ENCODE measurements at regions not wholly inside any gene's neighbourhood (a gene's known extent, or its start where the extent isn't known, plus 50 kb on each side); places are given as distances from the start of the nearest gene placed in this dataset.

DNA sequence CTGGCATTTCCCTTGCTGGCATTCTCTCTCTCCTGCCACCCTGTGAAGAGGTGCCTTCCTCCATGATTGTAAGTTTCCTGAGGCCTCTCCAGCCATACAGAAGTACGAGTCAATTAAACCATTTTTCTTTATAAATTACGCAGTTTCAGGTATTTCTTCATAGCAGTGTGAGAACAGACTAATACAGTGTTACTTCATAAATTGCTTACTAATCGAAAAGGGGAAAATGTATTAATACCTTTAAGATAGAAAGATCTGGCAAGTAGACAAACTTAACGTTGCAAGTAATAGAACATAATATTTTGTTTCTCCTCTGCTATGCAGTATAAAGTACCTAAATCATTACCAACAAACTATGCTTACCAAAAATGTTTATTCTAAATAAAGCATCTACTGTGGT lies 178.3 kb upstream of the LAMA2 start:
- TF ChIP-seq, protein P1, sequence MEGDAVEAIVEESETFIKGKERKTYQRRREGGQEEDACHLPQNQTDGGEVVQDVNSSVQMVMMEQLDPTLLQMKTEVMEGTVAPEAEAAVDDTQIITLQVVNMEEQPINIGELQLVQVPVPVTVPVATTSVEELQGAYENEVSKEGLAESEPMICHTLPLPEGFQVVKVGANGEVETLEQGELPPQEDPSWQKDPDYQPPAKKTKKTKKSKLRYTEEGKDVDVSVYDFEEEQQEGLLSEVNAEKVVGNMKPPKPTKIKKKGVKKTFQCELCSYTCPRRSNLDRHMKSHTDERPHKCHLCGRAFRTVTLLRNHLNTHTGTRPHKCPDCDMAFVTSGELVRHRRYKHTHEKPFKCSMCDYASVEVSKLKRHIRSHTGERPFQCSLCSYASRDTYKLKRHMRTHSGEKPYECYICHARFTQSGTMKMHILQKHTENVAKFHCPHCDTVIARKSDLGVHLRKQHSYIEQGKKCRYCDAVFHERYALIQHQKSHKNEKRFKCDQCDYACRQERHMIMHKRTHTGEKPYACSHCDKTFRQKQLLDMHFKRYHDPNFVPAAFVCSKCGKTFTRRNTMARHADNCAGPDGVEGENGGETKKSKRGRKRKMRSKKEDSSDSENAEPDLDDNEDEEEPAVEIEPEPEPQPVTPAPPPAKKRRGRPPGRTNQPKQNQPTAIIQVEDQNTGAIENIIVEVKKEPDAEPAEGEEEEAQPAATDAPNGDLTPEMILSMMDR (IDR thresholded peaks at IDR 0.05): no peak
- no peak for TF ChIP-seq POLR2A (IDR thresholded peaks at IDR 0.05)

All from right lobe of liver (tissue), 4 donors.